LNCAP (cell line): ENCODE measurements at regions not wholly inside any gene's neighbourhood (a gene's known extent, or its start where the extent isn't known, plus 50 kb on each side); places are given as distances from the start of the nearest gene placed in this dataset.

ENCODE experiments used
- CTCF ChIP-seq: fragments of 450-650 bp; IDR thresholded peaks from 2 replicates; pipeline ENCODE4 v1.5.1; 2017; ENCODE audit warnings: mild to moderate bottlenecking

GRCh38 chr17:71550675-71551074, 570.1 kb upstream of the SOX9 start:
- no peak for TF ChIP-seq CTCF

DNA sequence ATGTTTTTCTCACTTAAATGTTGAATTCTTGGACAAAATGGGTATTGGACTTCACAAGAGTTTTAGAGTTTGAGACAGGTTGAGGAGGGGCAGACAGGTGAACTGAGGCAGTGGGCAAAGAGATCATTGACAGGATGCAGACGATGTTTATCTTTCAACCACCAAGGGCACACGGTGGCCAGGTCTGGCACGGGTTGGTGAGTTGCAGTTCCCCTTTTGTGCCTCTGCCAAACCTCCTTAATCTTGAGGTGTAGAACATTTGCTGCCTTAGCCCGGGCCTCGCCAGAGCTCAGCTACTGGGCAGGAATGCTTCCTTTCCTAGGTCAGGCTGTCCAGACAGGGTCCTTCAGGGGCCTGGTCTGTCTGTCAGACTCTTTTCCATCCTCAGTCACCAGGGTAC, 567.4 kb upstream of the SOX9 start:
- no peak for TF ChIP-seq CTCF

- TF ChIP-seq CTCF, result no peak
These were observed 561.9 kb upstream of the SOX9 start for GRCh38 chr17:71558901-71559300.

DNA sequence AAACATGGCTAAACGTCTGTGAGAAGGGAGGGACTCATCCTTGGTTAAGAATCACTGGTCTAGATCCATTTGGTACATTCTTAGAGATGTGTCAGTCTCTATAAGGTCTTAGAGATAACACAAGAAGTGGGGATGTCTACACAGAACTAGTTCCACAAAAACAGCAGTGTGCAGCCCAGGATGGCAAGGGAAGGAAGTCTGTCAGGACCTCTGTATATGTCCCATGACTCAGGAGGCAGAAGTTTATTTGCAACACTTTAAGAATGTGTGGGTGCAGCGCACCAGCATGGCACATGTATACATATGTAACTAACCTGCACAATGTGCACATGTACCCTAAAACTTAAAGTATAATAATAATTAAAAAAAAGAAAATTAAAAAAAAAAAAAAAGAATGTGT, 548.5 kb upstream of the SOX9 start:
- TF ChIP-seq CTCF, result no peak

DNA sequence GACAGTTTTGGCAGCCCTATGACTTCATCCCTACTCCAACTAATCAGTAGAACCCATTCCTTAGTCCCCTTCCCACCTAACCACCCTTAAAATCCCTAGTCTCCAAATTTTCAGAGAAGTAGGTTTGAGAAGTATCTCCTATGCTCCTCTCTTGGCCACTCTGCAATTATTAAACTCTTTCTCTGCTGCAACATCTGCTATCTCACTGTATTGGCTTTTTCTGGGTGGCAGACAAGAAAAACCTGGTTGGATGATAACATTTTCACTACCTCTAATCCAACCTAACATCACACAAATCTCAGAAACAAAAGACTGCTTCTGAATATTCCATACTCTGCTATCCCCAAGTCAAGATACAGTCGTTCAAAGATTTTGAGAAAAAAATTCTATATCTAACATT, 542.4 kb upstream of the SOX9 start:
- no peak for TF ChIP-seq CTCF

DNA sequence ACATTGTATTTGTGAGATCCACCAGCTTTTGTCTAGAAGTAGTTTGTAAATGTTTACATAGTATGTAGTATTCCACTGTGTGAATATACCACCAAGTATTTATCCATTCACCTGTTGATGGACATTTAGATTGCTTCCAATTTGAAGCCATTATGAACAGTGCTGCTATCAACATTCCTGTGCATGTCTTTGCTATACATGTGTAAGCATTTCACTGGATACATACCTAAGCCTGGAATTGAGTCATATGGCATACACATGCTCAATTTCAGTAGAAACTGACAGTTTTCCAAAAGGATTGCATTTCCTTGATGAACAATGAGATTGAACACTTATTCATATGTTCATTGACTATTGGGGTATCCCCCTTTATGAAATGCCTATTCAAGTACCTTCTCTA, 540.6 kb upstream of the SOX9 start:
- TF ChIP-seq CTCF, result no peak

- no peak for TF ChIP-seq CTCF
These were observed 535.3 kb upstream of the SOX9 start for GRCh38 chr17:71585540-71585939.

DNA sequence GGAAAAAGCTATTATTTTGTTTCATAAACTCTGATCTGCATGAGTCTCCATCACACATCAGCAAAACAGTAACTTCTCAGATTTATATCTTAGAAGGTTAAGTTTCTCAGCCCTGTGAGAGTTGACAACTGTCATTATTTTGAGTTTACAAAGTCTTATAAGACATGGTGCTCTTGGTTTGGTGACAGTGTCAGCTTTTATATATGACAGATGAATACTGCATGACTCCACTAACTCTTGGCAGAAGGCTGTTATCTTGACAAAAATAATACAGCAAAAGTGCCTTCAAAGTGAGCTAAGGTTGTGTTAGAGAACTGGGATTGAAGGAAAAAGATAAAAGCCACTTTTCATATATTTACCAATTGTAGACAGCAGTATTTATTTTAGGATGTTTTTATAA, 528.4 kb upstream of the SOX9 start:
- TF ChIP-seq CTCF, result no peak
